HCT116 (cell line): ENCODE measurements at regions not wholly inside any gene's neighbourhood (a gene's known extent, or its start where the extent isn't known, plus 50 kb on each side); places are given as distances from the start of the nearest gene placed in this dataset.

ENCODE experiments used
- ATAC-seq: fragments of 200-7000 bp; cut with Tn5 transposase; 2 replicates; pipeline ENCODE4 v1.9.1; 2020; ENCODE audit warnings: mild to moderate bottlenecking, moderate library complexity
- BruUV-seq: library from RNA; stranded (reverse); fragments of 400-500 nt; replicated peaks from 2 replicates; lab custom pipeline; 2021; lab: Mats Ljungman, UMichigan
- CTCF ChIA-PET: fragments of 300-600 bp; sonication (Branson Sonifier 250); formaldehyde crosslinking; loops from one replicate; lab custom pipeline; 2021; ENCODE audit warnings: antibody characterized with exemption; lab: Charles Lee
- POLR2A ChIA-PET: fragments of 300-600, 350-600 bp; sonication (Branson Sonifier 250); formaldehyde crosslinking; loops from one replicate; lab custom pipeline; 2021; ENCODE audit warnings: antibody characterized with exemption; lab: Charles Lee
- RAD21 ChIA-PET, 2 experiments: fragments of 300-600 bp; sonication (Branson Sonifier 250); formaldehyde crosslinking; loops; one replicate each; lab custom pipeline; 2023; ENCODE audit warnings: low total read pairs in 2 of 2; ENCODE audit not compliant: uncharacterized antibody in 2 of 2, unreplicated experiment in 2 of 2, low non-redundant PET in 1 of 2; lab: Charles Lee
- DNase-seq: peaks from one replicate; pipeline ENCODE4 v3.0.0-alpha.2; 2010; ENCODE audit warnings: low read depth, low spot score
- H2AFZ ChIP-seq: fragments of 200-600 bp; shearing (Covaris generic), sonication (generic); 2 replicates; pipeline ENCODE4 v1.6.1; 2017; ENCODE audit warnings: low read depth, mixed run types, mixed read lengths, antibody characterized with exemption, low read length; ENCODE audit not compliant: poor library complexity, severe bottlenecking
- H3K27ac ChIP-seq: 2 replicates; pipeline ENCODE4 v1.5.1; 2012; ENCODE audit warnings: low read depth, low read length
- H3K27me3 ChIP-seq: fragments of 200-600 bp; sonication (generic); 2 replicates; pipeline ENCODE4 v1.6.1; 2016; ENCODE audit warnings: mixed run types, low read length, mixed read lengths; ENCODE audit not compliant: insufficient read depth
- H3K36me3 ChIP-seq, 2 experiments: fragments of 200-500 bp in 1 of 2; fragments of 200-600 bp in 1 of 2; sonication (Bioruptor generic) in 1 of 2; sonication (generic) in 1 of 2; 2 replicates each; pipeline versions ENCODE4 v1.5.1 to v1.6.1; 2014 to 2016; ENCODE audit warnings: low read length in 2 of 2, inconsistent platforms in 1 of 2, mixed read lengths in 1 of 2, mixed run types in 1 of 2; ENCODE audit not compliant: insufficient read depth in 2 of 2, control insufficient read depth in 1 of 2
- H3K4me1 ChIP-seq, 2 experiments: fragments of 200-600 bp in 1 of 2; sonication (generic) in 1 of 2; 2 replicates each; pipeline versions ENCODE4 v1.5.1 to v1.6.1; 2012 to 2017; ENCODE audit warnings: low read length in 2 of 2, inconsistent platforms in 1 of 2, mild to moderate bottlenecking in 1 of 2, mixed read lengths in 1 of 2, mixed run types in 1 of 2, moderate library complexity in 1 of 2; ENCODE audit not compliant: insufficient read depth in 2 of 2, control insufficient read depth in 1 of 2
- H3K4me2 ChIP-seq: fragments of 200-600 bp; sonication (generic); 2 replicates; pipeline ENCODE4 v1.6.1; 2017; ENCODE audit warnings: mixed run types, low read length, mixed read lengths
- H3K4me3 ChIP-seq, 2 experiments: fragments of 200-600 bp in 1 of 2; sonication (generic) in 1 of 2; replicated peaks in 1 of 2; 2 replicates each; pipeline ENCODE4 v1.5.1; 2011 to 2016; ENCODE audit warnings: low read length in 2 of 2, control low read depth in 1 of 2, low read depth in 1 of 2, mild to moderate bottlenecking in 1 of 2, mixed read lengths in 1 of 2, mixed run types in 1 of 2
- H3K79me2 ChIP-seq: fragments of 200-600 bp; sonication (generic); 2 replicates; pipeline ENCODE4 v1.6.1; 2017; ENCODE audit warnings: mild to moderate bottlenecking, mixed run types, low read length, moderate library complexity, mixed read lengths; ENCODE audit not compliant: insufficient read depth
- H3K9ac ChIP-seq: fragments of 200-600 bp; sonication (generic); 2 replicates; pipeline ENCODE4 v1.6.1; 2016; ENCODE audit warnings: low read length, mixed read lengths
- H3K9me2 ChIP-seq: fragments of 200-600 bp; sonication (generic), shearing (Covaris generic); 2 replicates; pipeline ENCODE4 v1.6.1; 2017; ENCODE audit warnings: mixed run types, mild to moderate bottlenecking, moderate library complexity; ENCODE audit not compliant: insufficient read depth
- H3K9me3 ChIP-seq, 2 experiments: fragments of 200-500 bp in 1 of 2; fragments of 200-600 bp in 1 of 2; sonication (Bioruptor generic) in 1 of 2; sonication (generic) in 1 of 2; 2 replicates each; pipeline ENCODE4 v1.6.1; 2014 to 2017; ENCODE audit warnings: low read length in 2 of 2, mixed read lengths in 2 of 2, inconsistent platforms in 1 of 2, low read depth in 1 of 2, mild to moderate bottlenecking in 1 of 2, mixed run types in 1 of 2, moderate library complexity in 1 of 2; ENCODE audit not compliant: control insufficient read depth in 1 of 2, insufficient read depth in 1 of 2
- H4K20me1 ChIP-seq: fragments of 200-600 bp; sonication (generic), shearing (Covaris generic); 2 replicates; pipeline ENCODE4 v1.6.1; 2017; ENCODE audit warnings: mixed run types, mild to moderate bottlenecking, moderate library complexity; ENCODE audit not compliant: insufficient read depth
- CEBPB ChIP-seq: IDR thresholded peaks from 2 replicates; pipeline ENCODE4 v1.6.1; 2012; ENCODE audit warnings: low read depth
- EGR1 ChIP-seq: IDR thresholded peaks from 2 replicates; pipeline ENCODE4 v1.6.1; 2012; ENCODE audit warnings: low read depth
- ELF1 ChIP-seq: IDR thresholded peaks from 2 replicates; pipeline ENCODE4 v1.6.1; 2012; ENCODE audit warnings: low read depth, borderline replicate concordance
- EZH2 ChIP-seq: fragments of 200-600 bp; sonication (generic); IDR thresholded peaks from 2 replicates; pipeline ENCODE4 v1.6.1; 2017; ENCODE audit warnings: antibody characterized with exemption, mixed run types
- EZH2phosphoT487 ChIP-seq: fragments of 200-600 bp; IDR thresholded peaks from 2 replicates; pipeline ENCODE4 v1.6.1; 2018; ENCODE audit warnings: antibody characterized with exemption, borderline replicate concordance
- FOSL1 ChIP-seq: IDR thresholded peaks from 2 replicates; pipeline ENCODE4 v1.6.1; 2012; ENCODE audit warnings: low read depth
- POLR2AphosphoS5 ChIP-seq: IDR thresholded peaks from 2 replicates; pipeline ENCODE4 v1.6.1; 2011; ENCODE audit warnings: mild to moderate bottlenecking, low read depth, low read length, moderate library complexity
- RAD21 ChIP-seq: IDR thresholded peaks from 2 replicates; pipeline ENCODE4 v1.6.1; 2012; ENCODE audit warnings: low read depth, mild to moderate bottlenecking
- YY1 ChIP-seq: IDR thresholded peaks from 2 replicates; pipeline ENCODE4 v1.6.1; 2011; ENCODE audit warnings: low read length, low read depth, moderate library complexity, mild to moderate bottlenecking; ENCODE audit not compliant: insufficient replicate concordance; ENCODE audit errors: extremely low read depth
- ZFX ChIP-seq: fragments of 450-650 bp; IDR thresholded peaks from 2 replicates; pipeline ENCODE4 v1.6.1; 2017
- ZNF274 ChIP-seq: fragments of 200-500 bp; sonication (Bioruptor generic); IDR thresholded peaks from 2 replicates; pipeline ENCODE4 v1.6.1; 2014; ENCODE audit warnings: mild to moderate bottlenecking, low read depth, low read length, inconsistent platforms
- intact Hi-C: fragments of 100-400 bp; cut with micrococcal nuclease; formaldehyde crosslinking; loops from 2 replicates; pipeline ENCODE4 v1.10.0; 2022
- TF ChIP-seq, protein P1 (sequence below), 3 experiments: fragments of 200-600 bp in 1 of 3; sonication (generic) in 1 of 3; IDR thresholded peaks in 2 of 3; conservative IDR thresholded peaks in 1 of 3; 2 replicates each; pipeline ENCODE4 v1.5.1; 2012 to 2017; ENCODE audit warnings: low read depth in 2 of 3, low read length in 2 of 3, antibody characterized with exemption in 1 of 3, borderline replicate concordance in 1 of 3, control low read depth in 1 of 3, mild to moderate bottlenecking in 1 of 3, mixed read lengths in 1 of 3, mixed run types in 1 of 3, moderate library complexity in 1 of 3; ENCODE audit not compliant: insufficient read depth in 1 of 3

DNA sequence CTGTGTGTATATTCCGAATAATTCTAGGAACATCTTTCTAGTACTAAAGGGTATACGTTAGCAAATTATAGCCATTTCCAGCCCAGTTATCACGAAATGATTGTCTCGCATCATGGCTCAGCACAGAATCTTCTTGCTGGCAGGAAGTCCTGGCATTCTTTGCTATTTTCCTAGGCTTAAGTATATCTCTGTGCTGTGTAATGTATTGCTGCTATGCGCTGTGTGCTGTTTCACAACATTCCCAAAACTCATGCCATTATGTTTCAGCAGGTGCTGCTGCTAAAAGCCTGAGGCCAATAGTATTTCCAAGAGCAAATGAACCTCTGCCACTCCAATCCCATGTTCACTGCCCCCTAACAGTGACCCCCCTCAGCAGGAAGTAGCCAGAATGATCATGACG, 62.9 kb upstream of the ZNF92 start:
- RAD21 ChIA-PET = no interaction called here
- Histone ChIP-seq H3K9me3 (no peaks in the 10 kb centered on the region), H3K4me2 (no peak overlapping the region), H3K27ac (no peak overlapping the region), H3K4me3 (no peak overlapping the region), H3K4me1 (no peaks in the 10 kb centered on the region), H3K9ac (no peak overlapping the region), H3K9me2 (no peaks in the 10 kb centered on the region), H2AFZ (no peak overlapping the region), H3K36me3 (no peaks in the 10 kb centered on the region), H4K20me1 (no peaks in the 10 kb centered on the region), H3K79me2 (no peaks in the 10 kb centered on the region), H3K27me3 (no peaks in the 10 kb centered on the region)
- POLR2A ChIA-PET = no interaction called here
- TF ChIP-seq ZFX (no peak), YY1 (no peak), EGR1 (no peak), ELF1 (no peak), FOSL1 (no peak), POLR2AphosphoS5 (no peak), CEBPB (no peak), EZH2phosphoT487 (no peak), RAD21 (no peak), EZH2 (no peak), ZNF274 (no peak)
- TF ChIP-seq, protein P1, sequence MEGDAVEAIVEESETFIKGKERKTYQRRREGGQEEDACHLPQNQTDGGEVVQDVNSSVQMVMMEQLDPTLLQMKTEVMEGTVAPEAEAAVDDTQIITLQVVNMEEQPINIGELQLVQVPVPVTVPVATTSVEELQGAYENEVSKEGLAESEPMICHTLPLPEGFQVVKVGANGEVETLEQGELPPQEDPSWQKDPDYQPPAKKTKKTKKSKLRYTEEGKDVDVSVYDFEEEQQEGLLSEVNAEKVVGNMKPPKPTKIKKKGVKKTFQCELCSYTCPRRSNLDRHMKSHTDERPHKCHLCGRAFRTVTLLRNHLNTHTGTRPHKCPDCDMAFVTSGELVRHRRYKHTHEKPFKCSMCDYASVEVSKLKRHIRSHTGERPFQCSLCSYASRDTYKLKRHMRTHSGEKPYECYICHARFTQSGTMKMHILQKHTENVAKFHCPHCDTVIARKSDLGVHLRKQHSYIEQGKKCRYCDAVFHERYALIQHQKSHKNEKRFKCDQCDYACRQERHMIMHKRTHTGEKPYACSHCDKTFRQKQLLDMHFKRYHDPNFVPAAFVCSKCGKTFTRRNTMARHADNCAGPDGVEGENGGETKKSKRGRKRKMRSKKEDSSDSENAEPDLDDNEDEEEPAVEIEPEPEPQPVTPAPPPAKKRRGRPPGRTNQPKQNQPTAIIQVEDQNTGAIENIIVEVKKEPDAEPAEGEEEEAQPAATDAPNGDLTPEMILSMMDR (IDR thresholded peaks at IDR 0.05 in 2 of 3, conservative IDR thresholded peaks at IDR 0.05 in 1 of 3; ENCODE audit: borderline replicate concordance in 1 of 3, insufficient read depth in 1 of 3, low read depth in 2 of 3, low read length in 2 of 3) = no peak
- BruUV-seq = no TSS peak
- intact Hi-C loops = no loop called here
- no peak for ATAC-seq
- no peak for DNase-seq
- CTCF ChIA-PET = no interaction called here
